Kidney glomerular epithelial cell (primary cell): ENCODE measurements at regions not wholly inside any gene's neighbourhood (a gene's known extent, or its start where the extent isn't known, plus 50 kb on each side); places are given as distances from the start of the nearest gene placed in this dataset.

Source experiments
- DNase-seq: peaks from one replicate; lab custom pipeline; 2025; lab: John Stamatoyannopoulos, UW

DNA sequence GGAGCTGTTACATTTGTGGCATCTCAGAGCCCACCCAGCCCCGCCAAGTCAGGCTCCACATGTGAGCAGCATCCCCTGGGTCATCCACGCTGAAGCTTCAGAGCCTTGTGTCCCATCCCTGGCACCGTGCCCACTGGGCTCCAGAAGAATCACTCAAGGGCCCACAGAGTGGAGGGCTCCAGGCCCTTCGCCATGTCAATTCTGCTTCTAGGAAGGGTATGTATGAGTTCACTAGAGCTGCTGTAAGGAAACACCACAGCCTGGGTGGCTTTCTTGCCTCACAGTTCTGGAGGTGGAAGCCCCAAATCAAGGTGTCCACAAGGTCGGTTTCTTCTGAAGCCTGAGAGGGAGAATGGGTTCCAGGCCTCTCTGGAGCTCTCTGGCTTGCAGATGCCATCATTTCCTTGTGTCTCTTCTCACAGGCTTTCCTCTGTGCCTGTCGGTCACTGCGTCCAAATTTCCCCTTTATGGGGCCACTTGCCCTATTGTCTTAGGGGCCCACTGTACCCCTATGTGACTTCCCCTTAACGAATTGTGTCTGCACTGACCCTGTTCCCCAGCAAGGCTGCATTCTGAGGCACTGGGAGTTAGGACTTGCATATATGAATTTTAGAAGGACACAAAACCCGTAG is 1476.0 kb downstream of the TBC1D22A start:
- no peak for DNase-seq

DNA sequence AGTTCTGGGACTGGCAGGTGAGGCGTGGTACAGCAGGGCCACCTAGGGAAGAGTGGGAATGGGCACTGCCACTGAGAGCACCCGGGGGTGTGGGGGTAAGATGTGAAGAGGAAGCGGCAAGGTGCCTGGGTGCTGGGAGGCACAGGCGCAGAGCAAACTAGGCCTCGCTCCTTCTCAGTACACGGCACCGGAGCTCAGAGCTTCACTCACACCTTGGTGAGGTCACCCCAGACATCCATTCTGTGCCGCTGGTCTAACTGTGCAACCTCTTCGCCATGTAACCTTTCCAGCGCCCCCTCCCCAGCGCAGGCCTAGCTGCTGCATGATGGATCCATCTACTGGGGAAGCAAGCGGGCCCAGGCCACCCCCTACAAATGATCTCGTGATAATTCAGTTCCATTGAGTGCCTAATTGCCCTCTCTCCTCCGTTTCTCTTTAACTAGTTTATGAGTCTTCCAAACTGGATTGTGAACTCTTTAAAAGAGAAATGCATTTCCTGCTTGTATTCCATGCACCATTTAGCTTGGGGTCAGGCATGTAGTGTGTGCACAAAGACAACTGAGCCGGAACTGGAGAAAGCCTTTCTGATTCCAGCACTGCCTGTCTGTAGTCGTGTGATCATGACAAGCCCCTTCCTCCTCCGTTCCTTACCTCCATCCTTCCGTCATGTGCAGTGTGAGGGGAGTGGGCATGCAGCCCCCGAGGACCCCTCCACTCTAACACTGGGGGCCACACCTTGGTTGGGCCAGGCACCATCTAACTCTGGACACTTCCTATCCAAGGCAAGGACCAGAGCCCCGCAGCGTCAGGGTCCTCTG is 1475.2 kb downstream of the TBC1D22A start:
- no peak for DNase-seq

DNA sequence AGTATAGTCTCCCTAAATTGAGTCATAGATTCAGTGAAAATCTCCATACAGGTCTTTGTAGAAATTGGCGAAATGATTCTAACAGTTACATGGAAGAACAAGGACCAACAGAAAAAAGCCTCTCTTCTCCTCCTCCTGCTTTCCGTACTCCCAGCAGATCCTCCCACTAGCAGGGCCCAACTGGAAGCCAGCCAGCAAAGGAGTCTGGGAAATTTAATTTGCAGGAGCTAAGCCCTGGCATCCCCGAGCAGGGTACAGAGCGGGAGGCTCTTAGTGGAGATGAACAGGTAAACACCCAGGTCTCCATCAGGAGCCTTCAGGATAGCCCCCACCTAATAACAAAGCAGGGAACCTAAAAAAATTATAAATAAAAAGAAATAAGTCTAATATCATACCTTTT is 1473.8 kb downstream of the TBC1D22A start:
- DNase-seq = no peak

DNA sequence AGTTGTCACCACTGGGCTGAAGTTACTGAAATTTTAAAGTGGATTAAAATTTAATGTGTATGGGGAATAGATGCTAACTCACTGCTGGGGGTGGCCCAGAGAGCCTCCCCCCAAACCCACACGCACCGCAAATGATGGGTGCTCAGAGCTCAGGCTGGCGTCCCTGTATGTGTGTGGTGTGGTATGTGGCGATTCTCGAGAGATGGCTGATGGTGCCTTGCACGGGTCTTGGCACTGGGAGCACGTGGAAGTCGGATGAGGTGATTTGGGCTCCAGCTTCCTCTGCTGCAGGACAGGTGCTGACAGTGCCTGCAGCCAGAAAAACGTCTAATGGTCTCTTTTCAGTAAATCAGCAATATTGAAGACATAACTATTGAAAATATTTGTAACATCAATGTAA is 1473.3 kb downstream of the TBC1D22A start:
- no peak for DNase-seq

DNA sequence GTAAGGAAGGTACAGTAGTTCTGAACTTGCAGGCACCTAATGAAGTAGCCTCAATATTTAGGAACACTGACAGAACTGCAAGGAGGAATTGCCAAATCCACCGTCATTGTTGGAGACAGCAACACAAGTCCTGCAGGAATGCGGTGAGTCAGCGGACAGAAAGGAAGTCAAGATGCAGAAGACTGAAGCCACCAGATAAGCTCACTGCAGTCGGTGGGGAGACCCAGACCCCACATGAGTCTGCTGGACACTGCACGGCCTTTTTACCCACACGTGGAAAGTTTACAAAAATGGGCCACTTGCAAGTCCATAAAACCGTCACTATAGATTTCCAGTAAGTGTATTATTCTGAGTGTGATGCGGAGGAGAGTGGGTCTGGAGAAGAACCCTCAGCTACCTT is 1471.6 kb downstream of the TBC1D22A start:
- no peak for DNase-seq

DNA sequence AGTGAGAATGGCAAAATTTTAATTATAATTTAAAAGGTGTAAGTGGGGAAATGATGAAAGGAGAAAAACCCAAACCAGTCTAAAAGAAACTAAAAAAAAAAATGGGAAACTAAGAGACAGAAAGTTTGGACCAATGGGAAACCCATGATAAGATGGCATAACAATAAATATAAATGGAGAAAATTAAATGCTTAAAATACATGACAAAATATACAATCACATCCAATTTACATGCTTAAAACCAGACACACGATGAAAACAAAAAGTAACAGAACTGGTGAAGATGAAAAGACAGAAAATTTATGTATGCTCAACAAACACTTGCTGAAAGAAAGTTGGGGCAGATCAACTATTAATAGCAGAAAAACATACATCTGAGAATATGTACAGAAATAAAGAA is 1471.1 kb downstream of the TBC1D22A start:
- no peak for DNase-seq

DNA sequence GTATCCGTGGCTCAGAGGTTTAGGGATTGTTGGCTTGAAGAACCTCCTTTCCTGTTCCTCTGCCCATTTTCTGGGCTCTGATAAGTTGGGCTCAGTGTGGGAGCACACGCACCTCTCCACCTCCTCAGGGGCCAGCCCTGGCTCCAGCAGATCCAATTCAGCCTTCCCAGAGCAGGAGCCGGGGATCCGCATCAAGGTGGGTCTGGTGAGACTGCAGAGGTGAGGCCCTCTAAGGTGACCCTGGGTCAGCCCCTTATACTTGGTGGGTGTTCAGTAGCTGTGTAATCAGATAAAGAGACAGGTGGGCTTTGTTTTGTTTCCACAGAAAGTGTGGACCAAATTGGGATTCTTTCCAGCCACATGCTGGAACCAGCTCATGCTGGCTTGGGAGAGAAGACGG is 1466.0 kb downstream of the TBC1D22A start:
- DNase-seq = no peak

DNA sequence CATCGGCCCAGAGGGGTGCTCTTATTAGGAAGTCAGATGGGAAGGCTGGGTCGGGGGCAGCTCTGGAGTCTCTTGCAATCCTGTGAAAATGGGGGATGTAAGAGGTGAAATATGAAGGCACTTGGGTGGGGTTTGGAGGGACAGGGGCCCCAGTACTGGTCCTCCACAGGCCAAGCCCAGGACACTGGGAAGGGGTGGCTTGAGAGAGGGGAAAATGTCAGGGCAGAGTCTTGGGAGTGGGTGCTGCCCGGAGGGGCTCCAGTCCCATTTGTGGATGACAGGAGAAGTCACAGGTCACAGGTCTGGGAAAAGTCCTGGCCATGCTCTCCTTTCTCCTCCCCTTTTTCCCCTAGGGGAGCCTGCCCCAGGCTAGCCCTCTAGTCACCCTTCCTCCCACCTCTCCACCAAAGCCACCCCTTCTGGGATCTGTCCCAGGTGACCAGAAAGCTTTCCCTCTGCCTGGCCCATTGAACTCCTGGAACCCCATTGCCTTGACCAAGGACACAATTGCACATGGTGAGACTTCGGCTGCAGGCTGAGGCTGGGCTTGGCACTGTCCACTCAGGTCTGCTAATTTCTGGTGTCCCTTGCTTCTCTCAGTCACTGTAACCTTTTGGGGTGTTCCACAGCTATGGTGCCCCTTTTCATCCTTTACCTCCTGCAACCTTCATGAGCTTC is 1465.0 kb downstream of the TBC1D22A start:
- DNase-seq = no peak

DNA sequence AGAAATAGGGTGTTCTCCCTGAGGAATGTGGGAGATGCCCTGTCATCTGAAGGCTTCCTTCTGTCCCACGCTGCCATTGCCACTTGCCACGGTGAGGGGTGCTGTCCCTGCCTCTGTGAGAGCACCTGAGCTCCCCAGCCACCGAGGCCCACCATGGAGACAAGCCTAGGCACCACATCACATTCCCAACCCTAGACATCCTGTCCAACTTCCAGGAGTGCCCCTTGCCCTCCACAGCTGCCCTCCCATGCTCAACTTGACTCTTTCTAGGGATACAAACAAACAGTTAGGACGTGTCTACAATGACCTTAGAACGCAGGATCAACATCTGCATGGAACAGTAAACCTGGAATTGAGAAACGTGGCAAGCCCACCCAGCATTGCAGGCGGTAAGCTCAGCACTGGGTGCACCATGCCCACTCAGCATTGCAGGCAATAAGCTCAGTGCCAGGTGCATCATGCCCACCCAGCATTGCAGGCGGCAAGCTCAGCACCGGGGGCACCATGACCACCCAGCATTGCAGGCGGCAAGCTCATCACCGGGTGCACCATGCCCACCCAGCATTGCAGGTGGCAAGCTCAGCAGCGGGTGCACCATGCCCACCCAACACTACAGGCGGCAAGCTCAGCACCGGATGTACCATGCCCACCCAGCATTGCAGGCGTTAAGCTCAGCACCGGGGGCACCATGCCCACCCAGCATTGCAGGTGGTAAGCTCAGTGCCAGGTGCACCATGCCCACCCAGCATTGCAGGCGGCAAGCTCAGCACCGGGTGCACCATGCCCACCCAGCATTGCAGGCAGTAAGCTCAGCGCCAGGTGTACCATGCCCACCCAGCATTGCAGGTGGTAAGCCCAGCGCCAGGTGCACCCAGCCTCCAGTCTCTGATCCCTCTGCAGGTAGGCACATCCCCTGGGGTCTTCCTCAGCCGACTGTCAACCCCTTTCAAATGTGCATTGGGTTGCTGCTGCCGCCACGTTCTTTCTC is 1463.9 kb downstream of the TBC1D22A start:
- DNase-seq = no peak

DNA sequence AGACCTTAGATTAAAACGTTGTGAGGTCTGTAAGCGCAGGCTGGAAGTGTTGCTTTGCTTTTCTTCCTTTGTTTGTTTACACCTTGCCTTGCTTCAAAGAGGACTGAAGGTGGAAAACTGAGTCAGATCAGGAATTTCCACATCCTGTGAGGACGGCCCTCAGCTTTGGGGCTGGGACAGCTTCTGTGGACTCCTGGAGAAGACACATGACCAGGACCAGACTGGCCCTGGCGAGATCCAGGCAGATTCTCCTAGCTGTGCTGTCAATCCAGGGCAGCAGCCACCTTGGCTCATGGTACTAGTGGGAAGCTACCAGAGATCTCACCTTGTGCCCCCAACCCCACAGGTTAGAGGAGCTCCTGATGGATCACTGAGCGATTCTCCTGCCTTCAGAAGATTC is 1461.9 kb downstream of the TBC1D22A start:
- no peak for DNase-seq

DNA sequence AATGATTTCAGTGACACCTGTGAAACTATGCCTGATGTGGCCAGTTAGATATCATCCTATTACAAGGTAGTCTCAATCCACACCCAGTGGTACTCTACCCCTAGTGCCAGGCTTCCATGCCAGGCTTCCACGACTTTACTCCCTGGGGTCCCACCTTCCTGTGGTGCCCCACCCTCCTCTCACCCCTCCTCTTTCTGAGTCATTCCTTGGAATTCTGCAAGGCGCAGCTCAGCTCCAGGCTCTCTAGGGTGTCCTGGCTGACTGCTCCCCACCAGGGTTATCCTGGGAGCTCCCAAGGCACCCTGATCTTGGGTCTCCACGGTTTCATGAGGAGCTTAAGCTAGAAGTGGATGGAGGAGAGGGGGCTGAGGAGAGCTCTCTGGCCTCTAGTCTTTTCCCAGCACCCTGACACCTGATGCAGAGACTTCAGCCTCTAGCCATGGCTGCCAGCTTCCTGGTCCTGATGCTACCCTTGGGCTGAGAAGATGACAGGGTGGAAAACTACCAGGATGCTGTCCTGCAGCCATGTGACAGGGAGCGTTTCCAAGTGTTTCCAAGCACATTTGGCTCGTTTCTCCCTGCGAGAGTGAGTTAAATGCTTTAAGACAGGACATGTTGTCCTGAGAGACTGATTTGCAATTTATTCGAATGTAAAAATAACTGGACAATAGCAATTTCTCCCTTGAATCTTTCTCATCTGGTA is 1461.2 kb downstream of the TBC1D22A start:
- no peak for DNase-seq

DNA sequence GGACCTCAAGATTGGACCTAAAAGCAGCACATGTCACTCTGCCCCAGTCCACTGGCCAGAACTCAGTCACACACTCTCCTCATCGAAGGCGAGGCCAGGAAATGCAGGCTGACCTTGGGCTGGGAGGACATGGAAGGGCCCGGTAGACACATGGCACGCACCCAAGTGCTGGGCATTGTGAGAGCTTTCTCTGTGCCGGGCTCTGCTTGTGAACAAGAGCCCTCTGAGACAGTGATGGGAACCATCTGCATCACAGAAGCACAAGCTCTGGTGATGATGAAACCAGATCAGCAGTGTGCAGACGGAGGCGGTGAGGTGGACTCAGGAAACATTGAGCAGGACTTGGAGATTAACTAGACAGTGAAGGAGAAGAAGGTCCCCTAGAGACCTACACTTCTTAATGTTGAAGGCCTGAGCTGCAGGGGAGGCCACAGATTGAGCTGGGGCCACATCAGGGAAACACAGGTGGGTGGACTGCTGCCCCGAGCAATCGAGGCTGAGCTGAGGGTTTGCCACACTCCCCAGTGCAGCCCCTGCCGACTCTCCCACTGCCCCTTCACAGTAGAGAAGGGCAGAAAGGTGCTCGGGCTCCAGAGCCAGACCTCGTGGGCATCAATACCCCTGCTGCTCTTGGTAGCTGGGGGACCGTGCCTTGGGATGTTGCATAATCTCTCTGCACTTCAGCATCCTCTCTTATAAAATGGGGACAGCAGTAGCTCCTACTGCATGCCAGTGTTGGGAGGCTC is 1460.5 kb downstream of the TBC1D22A start:
- no peak for DNase-seq

DNA sequence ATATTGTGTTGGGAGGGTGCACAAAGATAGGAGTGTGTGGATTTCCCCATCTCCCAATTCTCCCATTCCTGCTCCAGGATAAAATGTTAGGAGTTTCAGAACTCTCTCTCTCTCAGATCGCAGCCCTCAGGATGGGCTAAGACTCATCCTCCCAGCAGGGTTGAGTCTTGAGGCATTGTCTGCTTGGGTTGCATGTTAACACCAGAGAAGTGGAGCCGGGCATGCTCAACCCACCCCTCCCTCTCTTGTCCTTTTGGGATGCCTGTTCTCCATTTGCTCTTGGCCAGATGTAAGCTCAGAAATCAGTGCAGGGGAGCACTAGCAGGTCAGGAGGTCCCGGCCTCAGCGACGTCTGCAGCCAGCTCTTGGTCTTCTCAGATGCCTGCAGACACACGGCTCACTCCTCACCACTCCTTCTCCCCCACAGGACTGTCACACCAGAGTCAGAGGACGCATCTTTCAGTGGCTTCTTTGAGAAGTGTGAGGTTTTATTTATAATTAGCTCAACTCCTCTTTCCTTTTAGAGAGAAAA is 1456.5 kb downstream of the TBC1D22A start:
- DNase-seq = no peak

DNA sequence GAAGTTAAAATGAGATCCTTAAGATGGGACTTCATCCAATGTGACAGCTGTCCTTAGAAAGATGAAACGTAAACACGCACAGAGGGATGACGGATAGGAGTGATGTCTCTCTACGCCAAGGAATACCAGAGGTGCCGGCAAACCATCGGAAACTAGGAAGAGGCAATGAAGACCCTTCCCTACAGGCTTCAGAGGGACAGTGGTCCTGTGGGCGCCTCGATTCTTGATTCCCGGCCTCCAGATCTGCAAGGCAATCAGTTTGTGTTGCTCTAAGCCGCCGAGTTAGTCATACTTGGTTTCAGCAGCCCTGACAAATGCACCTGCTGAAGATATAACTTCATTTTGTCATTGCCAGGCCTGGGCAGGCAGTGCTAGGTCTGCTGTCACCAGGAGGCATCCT is 1455.1 kb downstream of the TBC1D22A start:
- no peak for DNase-seq

DNA sequence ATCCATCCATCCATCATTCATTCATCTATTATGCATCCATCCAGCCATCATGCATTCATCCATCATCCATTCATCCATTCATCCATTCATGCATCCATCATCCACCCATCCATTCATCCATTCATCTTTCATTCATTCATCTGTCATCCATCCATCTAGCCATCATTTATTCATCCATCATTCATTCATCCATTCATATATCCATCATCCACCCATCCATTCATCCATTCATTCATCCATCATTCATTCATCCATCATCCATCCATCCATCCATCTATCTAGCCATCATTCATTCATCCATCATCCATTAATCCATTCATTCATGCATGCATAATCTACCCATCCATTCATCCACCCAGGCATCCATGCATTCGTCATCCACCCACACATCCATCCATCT is 1450.3 kb downstream of the TBC1D22A start:
- no peak for DNase-seq

DNA sequence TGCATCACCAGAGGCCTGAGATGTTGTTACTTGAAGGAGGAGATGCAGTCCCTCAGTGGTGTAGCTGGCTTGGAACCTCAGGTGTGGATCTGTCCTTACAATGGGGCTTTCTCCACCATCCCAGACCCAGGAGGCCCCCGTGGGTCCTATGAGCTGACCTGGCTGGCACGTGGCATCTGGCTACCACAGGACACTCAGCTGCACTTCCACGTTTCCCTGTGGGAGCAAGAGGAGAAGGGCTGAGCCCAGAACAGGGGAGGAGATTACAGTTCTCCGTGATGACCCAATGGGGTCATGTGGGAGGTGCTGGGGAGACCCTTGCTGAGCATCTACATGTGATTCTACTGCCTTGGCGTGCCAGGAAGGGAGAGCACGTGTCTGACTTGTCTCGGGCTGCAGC is 1448.4 kb downstream of the TBC1D22A start:
- DNase-seq = no peak

DNA sequence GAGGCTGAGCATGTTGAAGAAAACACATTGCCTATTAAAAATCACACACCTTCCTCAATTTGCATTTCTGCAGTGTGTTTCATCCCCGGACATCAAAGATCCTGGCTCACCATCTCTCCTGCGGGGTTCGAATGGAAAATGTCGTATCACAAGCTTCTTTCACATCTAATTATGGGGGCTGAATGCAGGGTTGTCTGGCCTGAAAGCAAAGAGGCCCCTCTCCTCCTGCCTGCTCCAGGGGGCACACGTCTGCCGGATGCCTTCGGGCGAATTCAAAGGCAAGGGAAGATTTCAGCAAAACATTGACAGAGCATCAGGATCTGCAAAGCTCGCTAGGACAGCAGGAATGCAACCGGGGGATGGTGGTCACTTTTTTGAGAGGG is 1447.7 kb downstream of the TBC1D22A start:
- DNase-seq = no peak

DNA sequence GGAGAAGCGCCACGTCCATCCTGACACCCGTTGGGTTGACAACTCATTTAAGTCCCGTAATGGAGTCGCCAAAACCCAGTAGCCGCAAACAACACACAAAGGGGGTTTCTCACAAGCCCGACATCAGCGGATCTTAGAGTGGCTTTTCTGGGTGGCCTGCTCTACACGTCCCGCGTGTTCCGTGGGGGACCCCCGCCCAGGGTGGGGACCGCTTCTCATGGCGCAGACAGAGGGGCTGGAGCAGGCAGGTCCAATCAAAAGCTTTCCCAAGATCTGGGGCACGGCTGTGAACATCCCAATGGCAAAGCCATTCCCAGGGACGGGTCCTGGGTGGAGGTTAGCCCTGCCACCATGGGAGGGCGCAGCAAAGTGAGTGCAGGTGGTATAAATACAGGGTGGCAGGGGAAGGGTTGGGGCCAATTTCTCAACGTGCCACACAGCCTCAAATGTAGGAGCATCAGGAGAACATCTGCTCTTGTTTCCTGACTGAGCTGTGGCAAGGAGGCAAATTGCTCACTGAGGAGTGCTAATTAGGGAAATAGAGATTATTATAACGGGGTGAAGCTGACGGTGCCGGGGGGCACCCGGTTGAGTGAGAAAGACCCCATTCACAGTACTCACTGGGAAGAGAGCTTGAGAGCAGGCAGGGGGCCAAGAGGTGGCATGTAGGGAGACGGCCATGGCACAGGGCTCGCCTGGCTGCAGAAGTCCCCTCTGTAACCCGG is 1447.2 kb downstream of the TBC1D22A start:
- DNase-seq = no peak

DNA sequence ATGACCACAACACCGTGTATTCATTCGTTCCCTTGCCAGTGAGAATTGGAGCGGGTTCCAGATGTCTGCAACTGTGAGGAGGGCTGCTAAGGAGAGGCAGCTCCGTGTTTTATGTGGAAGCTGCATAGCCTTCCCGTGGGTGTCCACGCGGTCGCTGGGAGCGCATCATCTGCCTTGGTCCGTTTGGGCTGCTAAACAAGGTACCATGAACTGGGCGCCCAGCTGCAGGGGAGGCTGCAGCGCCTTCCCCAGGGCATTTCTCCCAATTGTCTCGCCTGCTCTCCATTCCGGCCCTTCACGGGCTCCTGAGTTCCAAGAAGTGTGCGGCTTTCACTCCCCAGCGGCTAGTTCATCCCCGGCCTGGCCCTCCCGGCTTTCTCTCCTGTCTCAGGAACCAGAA is 1446.4 kb downstream of the TBC1D22A start:
- DNase-seq = no peak
